Limb (tissue), 2 donors: ENCODE measurements at regions not wholly inside any gene's neighbourhood (a gene's known extent, or its start where the extent isn't known, plus 50 kb on each side); places are given as distances from the start of the nearest gene placed in this dataset.
"Not testable (repeated sequence)": the region's sequence is repeated elsewhere in the genome, so short reads cannot be mapped to it uniquely, and the experiment has no call there.

ENCODE experiments used
- DNase-seq, 2 donors: peaks; one replicate each; pipeline ENCODE4 v3.0.0-alpha.2; 2016; ENCODE audit errors: extremely low spot score in 2 of 2

DNA sequence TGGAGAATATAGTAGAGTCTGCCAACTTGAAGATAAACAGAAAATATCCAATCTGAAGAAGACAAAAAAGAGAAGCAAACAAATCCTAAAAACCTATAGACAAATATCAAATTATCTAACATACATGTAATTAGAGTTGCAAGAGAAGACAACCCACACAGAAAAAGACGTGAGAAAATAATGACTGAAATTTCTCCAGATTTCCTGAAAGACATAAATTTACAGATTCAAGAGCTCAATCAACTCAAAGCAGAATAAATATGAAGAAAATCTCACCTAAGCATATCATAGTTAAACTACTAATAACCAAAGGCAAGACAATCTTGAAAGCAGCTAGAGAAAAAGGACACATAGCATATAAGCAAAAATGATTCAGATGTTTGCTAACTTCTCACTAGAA is 261.2 kb upstream of the NFIA start:
- DNase-seq = no peak

DNA sequence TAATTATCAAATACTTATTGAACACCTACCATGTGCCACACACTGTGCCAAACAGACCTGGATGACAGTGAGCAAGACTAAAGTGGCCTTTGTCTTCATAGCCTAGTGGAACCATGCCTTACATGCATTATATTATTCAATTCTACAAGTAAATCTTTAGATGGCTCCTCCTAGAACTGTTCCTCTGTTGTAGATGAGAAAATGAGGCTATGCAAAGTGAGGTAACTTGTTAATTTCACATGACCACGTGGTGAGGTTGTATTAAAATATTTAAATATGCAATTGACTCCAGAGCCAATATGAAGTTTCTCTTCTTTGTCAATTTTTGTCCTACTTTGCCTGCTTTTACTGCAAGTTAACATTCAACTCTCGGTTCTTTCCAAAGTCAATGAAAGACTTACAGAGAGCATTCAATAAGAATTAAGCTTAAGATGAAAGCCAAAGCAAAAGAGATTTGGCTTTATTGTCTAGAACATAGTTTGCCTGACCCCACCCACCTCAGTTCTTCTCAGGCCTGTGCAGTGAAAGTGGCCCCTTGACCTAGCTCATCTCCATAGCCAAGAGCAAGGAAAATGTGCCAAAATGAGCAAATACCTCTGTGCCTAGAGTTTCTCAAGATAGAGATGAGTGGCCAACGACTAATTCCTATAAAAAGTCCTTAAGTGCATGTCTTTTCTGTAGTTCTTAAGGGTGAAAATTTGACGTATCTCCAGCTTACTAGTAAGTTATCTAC is 263.2 kb upstream of the NFIA start:
- no peak for DNase-seq

DNA sequence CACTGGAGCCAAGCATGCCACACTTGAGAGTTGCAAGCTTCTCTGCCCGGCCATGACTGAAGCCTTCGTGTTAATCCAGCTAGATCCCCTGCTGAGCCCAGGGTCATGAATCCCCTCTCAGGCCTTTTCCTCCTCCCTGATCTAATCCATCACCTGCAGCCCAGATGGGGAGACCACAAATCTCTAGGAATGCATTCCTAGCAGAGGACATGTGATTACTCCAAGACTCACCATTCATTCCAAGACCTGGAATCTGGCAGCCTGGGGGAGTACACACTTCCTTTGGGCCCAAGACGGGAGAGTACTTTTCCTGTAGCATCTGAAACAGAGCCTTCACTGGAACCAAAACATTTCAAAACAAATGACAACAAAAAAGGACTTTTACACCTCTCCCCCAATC is 269.3 kb upstream of the NFIA start:
- DNase-seq = no peak

DNA sequence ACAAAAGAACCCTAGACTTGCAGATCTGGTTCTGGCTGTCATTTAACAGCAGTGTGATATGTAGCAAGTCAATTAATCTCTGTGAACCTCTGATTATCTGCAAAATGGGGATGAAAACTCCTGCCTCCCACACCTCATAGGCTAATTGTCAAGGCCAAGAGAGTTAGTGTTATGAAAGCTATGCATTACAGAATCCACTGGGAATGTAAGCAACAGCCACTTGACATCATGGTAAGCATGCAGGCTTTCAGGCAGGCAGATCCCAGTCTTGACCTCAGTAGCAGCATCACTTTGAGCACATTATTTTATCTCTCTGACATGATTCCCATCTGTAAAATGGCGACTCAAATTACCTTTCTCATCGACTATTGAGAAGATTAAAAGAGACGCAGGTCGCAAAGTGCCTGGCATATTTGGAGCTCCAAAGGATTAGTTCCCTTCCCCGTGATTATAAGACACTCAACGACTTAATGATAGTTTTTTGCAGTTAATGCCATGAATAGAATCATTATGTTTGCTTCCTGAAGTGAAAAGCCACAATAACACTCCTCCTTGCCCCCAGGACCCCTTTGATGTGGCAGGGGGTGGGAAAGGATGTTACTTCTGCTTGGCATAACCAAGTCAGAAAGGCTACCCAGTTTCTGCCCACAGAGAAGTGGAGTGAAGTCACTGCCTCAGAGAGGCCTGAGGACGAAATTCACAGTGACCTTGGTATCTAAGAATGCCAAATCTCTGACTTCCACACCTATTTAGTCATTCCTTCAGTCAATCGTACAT is 273.0 kb upstream of the NFIA start:
- DNase-seq = no peak

DNA sequence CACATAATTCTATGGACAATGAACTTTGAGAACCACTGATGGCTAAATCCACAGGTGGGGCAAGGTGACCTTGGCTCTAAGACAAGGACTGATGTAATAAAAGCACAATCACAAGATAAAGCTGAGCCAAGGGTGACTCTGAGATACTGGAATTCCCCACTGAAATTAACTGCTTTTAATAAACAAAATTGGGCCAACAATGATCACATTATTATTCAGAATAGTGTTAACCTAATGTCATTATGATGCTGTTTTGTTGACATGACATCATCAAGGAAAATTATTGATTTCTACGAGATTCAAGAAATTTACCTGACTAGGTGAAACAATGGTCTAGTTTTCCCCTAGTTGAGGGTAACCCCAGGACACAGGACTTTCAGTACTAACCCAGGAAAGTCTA is 273.7 kb upstream of the NFIA start:
- DNase-seq = no peak

DNA sequence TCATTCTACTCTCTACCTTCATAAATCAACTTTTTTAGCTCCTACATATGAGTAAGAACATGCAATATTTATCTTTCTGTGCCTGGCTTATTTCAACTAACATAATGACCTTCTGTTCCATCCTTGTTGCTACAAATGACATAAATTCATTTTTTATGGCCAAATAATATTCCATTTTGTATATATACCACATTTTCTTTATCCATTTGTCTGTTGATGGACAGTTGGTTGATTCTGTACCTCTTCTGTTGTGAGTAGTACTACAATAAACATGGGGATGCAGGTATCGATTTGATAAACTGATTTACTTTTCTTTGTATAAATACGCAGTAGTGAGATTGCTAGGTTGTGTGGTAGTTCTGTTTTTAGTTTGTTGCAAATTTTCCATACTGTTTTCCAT is 279.5 kb upstream of the NFIA start:
- DNase-seq = no peak

DNA sequence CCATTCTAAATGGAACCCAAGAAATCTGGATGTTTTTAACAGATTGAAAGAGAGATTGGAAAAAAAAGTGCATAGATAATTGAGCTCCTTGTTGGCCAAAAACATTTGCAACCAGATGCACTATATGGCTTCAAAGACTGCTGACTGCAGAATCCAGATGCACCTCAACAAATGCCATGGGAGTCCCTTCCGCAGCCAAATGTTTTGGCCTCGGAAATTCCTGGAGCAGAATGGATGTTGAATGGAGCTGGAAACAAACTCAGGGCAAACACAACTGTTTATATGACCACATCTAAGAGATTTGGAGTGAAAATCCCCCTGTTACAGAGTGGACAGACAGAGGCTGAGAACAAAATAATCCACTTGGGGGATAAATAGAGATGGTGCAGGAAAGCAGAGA is 285.0 kb upstream of the NFIA start:
- peak in 1 of 2 donors; percentile 55 for DNase-seq

DNA sequence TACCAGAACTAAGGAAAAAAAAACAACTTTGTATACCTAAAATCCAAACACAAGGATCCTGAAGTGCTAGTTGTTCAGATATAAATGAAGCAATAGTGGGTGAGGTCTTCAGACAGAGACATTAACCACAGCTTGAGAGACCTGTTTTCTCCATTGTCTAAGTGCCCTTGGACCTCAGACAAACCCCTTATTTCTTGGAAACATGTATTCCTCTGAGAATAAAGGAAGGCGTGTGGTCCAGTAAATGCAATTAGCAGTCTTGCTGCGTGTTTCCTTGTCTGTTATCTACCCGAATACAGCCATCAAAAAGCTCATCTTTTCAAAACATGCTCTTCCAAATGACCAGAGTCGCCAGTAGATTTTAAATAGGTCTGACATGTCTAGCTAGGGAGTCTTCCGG is 291.1 kb upstream of the NFIA start:
- DNase-seq = no peak

DNA sequence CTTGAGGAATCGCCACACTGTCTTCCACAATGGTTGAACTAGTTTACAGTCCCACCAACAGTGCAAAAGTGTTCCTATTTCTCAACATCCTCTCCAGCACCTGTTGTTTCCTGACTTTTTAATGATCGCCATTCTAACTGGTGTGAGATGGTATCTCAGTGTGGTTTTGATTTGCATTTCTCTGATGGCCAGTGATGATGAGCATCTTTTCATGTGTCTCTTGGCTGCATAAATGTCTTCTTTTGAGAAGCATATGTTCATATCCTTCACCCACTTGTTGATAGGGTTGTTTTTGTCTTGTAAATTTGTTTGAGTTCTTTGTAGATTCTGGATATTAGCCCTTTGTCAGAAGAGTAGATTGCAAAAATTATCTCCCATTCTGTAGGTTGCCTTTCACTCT is 309.3 kb upstream of the NFIA start:
- DNase-seq = not testable (repeated sequence)

DNA sequence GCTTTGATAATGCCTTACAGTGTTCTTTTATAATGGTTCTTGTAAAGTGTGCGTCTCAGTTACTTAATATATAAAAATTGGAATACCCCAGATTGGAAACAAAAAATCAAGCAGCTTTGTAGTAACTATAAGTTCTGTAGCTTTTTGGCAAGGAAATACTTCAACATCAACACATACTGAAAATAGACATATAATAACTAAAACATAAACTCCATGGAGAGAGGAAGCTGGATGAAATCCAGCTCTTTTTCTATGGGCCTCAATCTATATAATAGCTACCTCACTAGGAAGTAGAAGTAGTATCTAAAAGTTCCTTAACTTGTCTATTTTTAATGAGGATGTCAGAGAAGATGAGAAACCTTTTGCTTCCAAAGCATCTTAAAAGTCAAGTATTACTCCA is 313.3 kb upstream of the NFIA start:
- peak in 1 of 2 donors; percentile 64 for DNase-seq

DNA sequence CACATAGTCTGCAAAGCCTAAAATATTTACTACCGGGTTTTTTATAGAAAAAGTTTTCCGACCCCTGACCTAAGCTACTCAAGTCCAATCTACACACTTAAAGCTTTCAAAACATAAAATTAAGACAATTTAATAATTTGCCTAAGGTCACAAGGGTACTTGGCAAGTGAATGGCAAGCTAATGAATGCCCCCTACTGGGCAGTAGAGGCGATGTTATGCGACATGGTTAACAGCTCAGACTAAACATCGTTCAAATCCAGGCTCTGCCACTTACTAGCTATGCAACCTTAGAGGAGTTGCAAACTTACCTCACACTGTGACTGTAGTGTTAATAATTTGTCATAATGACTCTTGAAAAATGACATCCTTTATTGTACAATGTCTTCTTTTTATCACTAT is 317.2 kb upstream of the NFIA start:
- no peak for DNase-seq

DNA sequence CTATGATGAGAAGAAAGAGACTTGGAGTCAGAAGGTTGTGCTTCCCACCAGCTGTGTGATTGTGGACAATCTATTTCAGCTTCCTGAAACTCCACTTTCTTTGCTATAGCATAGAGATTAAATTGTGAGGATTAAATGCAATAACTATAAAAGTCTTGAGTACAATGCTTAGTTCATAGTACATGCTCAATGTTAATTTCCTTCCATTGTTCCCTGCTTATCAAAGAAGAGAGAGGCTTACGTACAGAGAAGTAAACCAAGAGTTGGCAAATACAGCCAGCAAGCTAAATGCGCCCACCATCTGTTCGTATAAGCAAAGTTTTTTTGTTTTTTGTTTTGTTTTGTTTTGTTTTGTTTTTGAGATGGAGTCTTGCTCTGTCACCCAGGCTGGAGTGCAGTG is 317.9 kb upstream of the NFIA start:
- DNase-seq = no peak

DNA sequence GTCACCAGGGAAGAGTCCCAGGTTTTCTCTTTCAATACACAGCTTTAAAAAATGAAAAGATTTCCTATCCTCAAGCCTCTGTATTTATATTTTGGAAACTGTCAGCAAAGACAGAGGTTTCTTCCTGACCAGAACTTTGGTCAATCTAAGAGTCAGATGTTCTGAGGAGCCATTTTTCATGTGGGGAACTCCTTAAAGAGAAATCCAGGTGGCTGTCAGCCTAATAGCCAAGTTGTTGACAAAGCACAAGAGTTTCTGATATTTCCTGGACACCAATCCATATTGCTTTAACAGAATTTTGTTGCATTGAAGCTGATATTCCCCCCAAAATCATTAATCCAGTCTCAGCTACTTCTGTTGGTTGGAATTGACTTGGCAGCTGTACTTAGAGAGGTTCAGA is 318.6 kb upstream of the NFIA start:
- DNase-seq = peak in 1 of 2 donors; percentile 62

DNA sequence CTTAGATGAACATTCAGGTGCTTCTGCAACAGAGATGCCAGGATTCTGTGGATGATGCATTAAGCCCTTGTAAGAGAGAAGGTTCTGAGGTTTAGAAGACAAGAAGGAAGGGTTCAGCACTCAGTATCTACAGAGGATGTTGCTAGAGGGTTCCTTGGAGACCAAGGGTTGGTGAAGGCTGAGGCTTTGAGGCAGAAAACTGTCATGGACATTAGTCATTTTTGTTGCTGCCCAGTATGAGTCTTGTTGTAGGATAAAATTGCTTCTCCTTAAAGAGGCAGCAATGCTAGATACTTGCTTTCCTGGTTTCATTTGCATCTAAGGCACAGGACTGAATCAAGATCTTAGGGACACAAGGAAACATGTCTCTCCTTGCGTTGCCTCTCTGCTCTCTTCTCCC is 319.4 kb upstream of the NFIA start:
- no peak for DNase-seq

DNA sequence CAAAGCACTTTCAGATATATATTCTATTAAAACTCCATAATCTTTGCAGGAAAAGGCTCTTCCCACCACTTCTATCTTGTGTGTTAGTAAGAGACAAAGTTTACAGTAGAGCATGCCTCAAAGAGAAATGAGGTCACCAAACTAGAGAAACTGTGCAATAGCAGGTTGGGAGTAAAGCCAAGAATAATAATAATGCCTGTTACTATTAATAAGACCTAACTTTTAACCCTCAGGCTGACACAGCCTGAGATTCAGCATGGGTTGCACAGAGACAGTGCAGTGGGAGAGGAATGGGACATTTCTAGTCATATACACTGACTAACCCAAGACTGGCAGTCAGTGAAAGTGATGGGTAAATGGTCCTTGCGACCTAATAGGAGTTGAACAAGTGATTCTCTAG is 320.2 kb upstream of the NFIA start:
- DNase-seq = no peak

DNA sequence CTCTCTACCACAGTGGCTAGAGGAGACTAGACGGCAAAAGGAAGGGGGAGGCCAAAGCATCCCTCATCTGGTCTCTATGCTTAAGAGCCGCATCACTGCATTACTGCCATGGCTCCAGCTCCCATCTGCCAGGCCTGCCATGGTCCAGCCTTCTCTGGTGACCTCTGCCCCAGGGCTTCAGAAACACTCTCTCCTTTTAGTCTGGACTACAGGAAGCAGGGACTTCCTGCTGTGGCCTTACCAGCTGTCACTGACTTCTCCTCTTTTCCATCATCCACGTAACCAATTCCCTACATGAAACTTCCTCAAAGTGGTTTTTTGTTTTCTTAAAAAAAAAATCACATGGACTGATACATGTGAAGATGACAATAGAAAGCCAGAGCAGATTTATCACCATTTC is 323.1 kb upstream of the NFIA start:
- no peak for DNase-seq

DNA sequence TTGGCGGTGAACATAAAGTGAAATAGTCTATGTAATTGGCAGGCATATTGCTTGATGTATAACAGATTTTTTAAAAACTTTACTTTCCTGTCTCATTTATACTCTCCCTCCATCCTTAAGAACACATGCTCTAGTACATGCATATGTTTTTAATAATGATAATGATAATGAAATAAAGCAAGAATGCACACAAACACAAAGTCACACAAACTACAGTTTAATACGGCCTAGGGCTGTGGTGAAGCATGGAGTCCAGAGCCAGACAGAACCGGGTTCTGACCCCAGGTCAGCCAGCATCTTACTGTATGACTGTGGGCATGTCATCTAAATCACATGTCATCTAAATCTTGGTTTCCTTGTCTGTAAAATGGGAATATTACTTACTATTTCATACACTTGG is 324.9 kb upstream of the NFIA start:
- no peak for DNase-seq

DNA sequence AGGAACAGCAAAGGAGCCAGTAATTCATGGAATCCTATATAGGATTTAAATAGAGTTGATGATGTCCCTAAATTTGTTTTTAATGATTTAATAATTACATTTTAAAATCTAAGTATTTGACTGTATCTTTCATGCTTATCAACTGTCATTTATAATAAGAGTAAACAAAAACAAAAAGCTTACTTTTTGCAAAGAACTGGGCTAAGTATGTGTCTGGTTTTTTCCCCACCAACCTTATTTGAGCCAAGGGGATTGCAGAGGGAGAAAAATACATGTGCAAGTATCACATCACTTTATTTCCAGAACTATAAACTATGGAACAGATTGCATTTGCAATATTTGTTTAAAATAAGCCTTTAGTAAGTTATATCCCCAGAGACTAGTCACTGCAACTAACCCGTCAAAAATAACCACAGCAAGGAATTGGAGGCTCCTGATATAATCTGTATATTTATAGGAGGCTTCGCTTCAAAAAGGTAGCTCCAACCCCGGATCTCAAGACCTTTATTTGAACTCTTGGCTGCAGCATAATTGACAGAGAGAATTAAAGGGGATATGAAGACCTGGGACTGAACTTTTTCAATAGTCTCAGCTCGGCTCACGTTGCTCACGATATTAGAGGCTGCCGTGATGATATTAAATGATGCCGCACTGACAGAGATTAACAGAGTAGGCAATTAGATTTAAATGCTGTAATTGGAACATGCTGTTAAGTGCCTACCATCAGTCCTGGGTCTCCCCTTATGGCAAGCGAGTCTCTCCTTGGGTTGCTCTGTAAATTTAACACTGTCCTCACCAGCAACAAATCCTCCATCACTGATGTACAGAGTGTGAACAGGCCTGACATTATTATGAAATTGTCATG is 329.1 kb upstream of the NFIA start:
- DNase-seq = peak in 1 of 2 donors; percentile 67

DNA sequence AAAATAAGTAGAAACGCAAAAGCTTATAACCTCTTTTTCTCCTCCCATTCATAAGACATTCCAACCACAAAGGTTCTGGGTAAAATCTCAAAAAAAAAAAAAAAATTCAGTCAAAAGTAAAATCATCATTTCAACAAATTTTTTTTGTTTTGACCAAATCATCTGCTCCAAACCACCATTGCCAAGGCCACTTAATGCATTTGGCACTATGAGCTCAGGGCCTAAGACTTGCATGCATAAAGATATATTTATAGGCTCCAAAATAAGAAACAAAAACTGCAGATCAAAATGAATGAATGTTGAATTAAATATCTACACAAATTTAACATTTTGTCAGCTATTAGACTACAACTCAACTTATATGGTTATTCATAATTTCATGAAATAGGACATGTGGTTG is 331.1 kb upstream of the NFIA start:
- DNase-seq = no peak

DNA sequence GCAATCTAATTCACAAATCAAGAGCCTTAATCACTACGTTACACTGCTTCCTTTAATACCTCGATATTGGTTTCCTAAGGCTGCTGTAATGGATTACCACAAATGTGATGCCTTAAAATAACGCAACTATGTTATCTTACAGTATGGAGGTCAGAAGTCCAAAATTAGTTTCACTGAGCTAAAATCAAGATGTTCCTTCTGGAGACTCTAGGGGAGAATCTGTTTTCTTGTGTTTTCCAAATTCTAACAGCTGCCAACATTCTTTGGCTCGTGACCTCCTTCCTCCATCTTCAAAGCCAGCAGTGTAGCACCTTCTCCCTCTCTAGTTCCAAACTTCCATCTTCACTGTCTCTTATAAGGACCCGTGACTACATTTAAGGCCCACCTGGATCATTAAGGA is 335.0 kb upstream of the NFIA start:
- no peak for DNase-seq

DNA sequence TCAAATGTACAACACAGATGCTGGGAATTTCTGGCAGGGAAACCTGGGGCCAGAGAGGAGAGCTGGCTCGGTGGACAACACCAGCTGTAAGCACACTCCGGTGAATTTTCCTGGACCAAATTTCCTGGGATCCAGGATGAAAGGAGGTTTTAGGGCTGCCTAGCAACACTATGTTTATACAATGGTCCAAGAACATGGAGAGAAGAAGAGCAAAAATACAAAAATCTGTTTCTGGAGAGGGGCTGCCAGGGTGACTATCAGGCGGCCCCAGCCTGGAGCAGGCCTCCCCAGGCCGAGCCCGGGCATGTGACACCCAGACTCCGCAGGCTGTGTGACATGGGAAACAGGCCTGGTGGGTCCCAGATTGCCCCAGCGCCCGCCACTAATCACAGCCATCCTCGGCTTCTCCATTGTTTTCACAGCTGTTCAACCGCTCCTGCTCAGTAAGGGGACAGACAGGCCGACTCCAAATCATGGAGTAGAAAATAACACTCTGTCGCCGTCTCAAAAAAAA is 336.0 kb upstream of the NFIA start:
- peak; percentile 70 to 81 for DNase-seq

DNA sequence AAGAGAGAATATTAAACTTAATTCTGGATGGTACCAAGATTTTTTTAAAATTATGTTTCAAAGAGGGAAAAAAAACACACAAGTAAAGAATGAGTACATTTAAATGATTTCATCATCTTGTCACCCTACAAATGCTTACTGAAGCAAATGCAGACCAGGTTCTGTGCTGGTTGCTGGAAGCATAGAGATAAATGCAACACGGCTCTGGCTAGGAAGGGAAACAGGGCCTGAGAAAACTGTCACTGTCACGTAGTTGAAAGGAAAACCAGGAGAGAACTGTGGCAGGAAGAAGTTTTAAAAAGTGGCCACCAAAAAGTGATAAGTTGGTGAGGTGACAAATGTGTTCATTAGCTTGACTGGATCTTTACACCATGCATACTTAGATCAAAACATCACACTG is 336.9 kb upstream of the NFIA start:
- no peak for DNase-seq
